GM12892 (cell line): ENCODE measurements at regions not wholly inside any gene's neighbourhood (a gene's known extent, or its start where the extent isn't known, plus 50 kb on each side); places are given as distances from the start of the nearest gene placed in this dataset.

Experiments used
- POLR2A ChIP-seq: IDR thresholded peaks from 2 replicates; pipeline ENCODE4 v1.6.1; 2011; ENCODE audit warnings: low read depth, low read length, control low read depth
- POLR2AphosphoS5 ChIP-seq: IDR thresholded peaks from 2 replicates; pipeline ENCODE4 v1.6.1; 2011; ENCODE audit warnings: low read depth, low read length, control low read depth

DNA sequence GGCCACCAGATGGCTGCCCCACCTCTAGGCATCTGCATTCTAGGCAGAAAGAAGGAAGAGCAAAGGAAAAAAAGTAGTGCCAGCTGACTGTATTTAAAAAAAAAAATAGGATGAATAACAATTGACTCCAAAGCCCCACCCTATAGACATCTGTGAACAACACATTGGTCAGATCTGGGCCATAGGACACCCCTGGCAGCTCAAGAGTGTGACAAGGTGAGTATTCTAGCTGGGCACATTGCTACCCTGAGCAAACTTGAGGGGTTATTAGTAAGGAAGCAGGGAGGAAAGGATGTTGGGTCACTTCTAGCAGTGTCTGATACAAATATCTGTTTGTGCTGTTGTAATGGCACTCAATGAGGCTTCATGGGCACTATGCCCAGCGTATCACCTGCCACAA, 58.6 kb upstream of the NPAS2 start:
- TF ChIP-seq POLR2A, result no peak
- no peak for TF ChIP-seq POLR2AphosphoS5
